Stimulated activated CD4-positive, alpha-beta T cell treated with anti-CD3 and anti-CD28 coated beads, Interleukin-1b, Interleukin-23, amount 100 ng/mL, for 4 hours (primary cell): ENCODE measurements at regions not wholly inside any gene's neighbourhood (a gene's known extent, or its start where the extent isn't known, plus 50 kb on each side); places are given as distances from the start of the nearest gene placed in this dataset.

Experiments
- DNase-seq, 2 donors: peaks; one replicate each; pipeline ENCODE4 v3.0.0-alpha.2; 2020; ENCODE audit warnings: low read depth in 2 of 2

DNA sequence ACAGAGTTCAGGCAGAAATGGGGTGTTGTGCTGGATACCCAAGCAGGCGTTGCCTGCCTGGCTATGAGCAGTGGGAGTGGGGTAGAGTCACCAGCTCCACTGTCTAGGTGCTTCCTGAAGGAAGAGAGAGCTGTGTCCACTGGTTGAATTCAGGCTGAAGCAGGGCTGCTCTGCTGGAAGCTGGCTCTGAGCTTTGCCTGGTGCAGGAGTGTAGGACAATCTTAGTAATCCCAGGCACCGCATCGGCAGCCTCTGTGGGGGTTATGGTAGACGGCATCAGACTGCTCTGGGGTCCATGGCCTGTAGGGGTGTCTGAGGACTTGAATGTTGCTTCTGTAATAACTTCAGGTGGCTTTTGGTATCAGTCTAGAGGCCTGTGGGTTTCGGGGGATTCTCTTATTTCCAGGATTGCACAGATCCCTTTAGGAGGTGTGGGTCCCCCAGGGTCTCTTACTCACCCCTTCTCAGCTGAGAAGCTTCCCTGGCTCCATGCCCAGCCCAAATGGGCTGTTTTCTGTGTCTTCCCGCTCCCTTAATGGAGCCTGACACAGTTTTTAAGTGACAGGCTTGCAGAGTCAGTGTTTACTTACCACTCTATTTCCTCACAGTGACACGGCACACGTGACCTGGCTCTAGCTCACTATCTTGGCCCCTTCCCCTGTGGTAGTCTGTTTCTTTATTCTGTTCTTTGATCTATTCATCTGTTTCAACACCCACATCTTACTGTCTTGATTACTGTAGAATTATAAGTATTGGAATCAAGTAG, 644.3 kb downstream of the CBLN2 start:
- no peak for DNase-seq

DNA sequence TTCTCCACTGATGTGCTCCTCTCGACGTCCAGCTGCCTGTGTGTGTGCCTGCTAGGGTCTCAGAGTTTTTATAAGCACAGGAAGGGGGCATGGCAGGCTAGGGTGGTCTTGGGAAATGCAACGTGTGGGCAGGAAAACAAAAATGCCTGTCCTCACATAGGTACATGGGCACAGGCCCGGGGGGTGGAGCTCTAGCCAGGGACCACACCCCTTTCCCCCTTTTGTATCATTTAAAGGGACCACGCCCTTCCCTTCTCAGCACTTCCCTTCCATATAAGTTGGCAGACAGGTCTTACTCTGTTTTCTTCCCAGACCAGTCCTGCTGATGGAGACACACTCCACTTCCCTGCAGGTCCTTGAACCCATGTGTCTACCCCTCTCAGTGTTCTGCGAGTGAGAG, 645.0 kb downstream of the CBLN2 start:
- DNase-seq: no peak

DNA sequence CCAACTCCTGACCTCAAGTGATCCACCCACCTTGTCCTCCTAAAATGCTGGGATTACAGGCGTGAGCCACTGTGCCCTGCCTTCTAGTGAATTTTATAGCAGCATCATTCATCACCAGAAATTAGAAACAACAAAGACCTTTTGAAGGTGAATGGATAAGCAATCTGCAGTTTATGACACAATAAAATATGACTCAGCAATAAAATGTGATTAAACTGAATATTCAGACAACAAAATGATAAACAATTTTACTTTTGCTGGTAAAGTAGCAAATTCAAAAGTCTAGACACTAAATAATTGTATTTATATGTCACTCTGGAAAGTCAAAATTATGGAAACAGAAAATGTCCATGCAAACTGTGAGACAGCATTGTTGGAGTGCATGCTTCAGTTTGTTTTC, 656.6 kb downstream of the CBLN2 start:
- DNase-seq: no peak

DNA sequence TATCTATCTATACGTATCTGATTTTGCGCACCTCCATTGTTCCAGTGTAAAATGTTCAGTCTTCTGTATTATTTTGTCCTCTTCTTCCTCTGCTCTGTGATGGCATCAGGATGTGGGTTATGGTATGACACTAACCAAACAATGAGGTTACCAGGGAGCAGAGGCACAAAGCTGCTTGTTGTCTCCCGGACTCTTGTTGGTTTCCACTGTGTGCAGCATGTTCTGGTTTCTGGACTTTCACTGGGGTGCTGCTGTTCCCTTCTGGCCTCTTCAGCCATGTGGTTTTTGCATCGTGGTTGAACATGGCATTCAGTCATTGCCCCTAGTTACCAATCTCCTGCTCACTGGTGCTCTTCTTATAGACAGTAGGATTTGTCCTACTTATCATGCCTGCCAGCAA, 665.9 kb downstream of the CBLN2 start:
- no peak for DNase-seq

DNA sequence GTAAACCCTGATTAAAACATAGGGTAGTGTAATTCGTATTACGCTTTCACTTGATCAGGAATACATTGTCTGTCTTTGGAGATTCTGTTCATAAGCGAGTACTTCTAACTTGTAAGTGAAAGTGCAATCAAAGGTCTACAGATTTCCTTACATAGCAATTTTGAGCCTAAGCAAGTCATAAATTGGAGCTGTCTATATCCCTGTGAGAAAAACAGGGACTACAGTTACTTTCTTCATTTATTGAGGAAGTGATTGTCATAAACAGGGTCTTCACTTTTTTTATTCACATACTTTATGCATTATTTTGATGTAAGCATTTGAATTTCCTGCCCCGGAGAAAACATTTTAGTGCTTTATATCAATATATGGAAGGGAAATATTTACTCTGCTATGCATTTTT, 670.4 kb downstream of the CBLN2 start:
- DNase-seq: no peak

DNA sequence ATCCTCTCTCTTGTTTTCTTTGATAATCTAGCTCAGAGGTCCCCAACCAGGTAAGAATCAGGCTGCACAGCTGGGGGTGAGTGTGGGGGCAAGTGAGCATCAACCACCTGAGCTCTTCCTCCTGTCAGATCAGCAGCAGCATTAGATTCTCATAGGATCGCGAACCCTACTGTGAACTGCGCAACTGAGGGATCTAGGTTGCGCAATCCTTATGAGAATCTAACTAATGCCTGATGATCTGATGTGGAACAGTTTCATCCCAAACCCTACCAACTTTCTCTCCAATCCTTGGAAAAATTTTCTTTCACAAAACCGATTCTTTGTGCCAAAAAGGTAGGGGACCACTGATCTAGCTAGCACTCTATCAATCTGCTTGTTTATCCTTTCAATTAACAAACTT, 678.3 kb downstream of the CBLN2 start:
- DNase-seq: no peak

DNA sequence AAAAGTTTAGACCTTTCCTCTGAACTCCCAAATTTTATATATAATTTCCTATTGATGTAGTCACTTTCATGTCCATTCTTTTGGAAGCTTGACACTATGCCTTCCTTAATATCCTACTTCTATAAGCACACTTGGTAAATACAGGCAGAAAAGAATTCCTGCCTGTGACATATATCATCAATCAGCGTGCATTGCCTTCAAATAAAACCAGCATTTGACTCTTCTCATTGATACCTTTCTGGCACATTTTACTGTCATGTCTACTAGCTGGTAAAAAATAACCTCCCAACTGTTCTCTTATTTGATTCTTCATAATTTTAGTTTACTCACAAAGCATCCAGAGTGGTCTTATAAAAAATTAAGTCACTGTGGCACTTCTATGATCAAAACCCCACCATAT, 693.5 kb downstream of the CBLN2 start:
- no peak for DNase-seq

DNA sequence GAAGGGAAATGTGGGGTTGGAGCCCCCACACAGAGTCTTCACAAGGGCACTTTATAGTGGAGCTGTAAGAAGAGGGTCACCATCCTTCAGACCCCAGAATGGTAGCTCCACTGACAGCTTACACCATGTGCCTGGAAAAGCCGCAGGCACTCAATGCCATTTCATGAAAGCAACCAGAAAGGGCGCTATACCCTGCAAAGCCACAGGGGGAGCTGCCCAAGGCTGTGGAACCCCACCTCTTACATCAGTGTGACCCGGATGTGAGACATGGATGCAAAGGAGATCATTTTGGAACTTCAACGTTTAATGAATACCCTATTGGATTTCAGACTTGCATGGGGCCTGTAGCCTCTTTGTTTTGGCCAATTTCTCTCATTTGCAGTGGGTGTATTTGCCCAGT, 694.7 kb downstream of the CBLN2 start:
- DNase-seq: no peak

DNA sequence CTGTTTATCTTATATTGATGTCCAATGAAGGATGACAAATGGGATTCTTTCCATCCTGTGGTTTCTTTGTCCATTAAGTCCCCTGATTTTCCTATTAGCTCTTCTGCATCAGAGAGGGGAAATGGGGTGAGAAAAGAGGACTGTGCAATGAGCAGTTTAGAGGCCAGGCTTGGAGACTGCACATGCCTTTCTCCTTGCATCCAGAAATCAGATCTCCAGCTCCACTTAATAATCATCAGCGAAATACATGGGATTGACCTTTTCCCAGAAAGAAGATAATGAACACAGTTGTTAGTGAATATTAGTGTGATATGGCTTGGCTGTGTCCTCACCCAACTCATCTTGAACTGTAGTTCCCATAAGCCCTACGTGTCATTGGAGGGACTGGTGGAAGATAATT, 697.4 kb downstream of the CBLN2 start:
- no peak for DNase-seq

DNA sequence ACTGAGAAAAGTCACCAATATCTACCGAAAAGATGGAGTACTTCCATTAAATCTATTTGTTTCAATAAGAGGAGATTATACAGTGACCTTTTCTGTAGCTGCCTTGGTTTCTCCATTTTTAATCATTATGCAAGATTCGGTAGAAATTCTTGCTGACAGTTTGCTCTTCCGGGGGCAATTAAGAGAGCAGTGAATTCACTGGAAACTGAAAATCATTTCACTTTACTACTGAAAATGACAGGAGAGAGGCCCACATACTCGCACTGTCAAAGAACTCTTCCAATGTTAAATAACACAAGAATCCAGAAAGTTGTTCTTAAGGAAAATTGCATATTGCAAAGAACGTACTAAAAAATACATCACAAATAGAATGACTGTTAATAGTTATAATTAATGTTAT, 699.3 kb downstream of the CBLN2 start:
- DNase-seq: no peak

DNA sequence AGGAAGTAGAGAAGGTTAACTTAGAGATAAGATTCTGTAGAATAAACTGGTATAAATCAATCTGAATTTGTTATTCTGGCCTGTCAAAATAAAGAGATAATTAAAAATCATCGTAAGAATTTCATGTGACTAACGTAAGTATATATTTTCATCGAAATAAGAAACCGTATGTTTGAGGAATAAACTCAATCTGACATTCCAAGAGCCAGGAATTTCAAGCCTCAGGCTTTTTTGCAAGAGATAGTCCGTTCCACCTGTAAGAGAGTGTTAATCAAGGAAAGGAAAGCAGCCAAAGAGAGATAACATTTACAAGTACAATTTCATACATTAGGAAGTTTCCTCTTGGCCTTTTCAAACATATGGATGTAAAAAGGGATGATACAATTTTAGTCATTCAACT, 701.5 kb downstream of the CBLN2 start:
- no peak for DNase-seq

DNA sequence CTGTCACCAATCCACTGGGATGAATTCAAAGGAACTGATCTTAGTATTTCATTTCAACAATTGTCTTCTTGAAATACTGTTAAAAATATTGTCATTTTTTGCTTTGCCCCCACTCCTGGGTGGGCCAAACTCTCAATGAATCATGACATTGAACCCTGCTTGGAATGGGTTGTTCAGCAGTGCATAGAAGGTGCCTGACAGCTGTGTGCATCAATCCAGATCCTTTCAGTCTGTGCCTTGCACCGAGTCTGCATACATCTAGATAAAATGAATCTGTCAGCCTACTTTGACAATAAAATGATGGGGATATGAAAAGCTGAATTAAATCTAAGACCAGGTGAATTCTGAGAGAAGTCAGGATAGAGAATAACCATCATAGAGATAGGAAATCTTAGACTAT, 706.6 kb downstream of the CBLN2 start:
- no peak for DNase-seq

DNA sequence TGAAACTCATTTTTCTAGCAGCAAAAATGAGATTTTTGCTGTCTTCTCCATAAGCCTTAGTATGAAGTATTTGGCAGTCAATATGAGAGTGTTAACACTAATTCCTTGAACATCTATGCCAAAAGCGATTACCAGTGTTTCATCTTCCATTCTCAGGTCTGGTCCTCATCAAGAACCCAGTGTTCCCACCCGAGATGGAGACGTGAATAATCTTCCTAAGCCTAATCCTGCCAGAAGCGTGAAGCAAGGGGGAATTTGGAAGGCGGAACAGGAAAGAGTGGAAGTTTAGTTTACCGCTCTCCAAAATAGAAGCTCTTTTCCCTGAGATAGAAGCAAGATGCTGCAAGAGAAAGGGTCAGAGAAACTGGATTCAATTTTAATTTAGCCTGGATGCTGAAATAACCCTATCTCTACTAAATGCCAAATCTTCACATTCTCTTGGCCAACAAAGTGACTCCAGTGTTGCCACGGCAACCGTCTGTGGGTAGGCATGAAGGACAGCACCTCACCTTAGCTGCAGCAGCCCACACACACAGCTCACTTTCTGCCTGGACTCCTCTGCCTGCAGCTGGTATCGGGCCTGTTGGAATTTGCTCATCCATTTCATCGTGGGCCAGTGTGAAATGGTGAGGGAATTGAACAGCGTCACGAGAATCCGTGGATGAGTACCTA, 711.1 kb downstream of the CBLN2 start:
- DNase-seq: no peak

DNA sequence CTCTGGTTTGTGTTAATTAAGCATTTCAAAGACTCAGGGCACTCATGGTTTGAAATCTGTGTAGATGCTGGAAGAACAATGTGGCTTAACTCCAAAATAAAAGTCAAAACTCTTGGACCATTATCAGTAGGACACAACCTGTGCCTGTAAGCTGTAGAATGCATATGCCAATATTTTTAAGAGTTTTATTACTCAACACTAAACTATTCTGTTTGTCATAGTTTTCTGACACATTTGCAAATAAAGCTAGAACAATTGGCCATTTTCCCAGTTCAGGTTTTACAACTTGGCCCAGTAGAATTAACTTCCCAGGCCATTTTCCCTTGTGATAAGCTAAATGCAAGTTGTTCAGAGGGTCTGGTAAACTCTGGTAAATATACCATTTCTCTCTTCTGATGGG, 713.1 kb downstream of the CBLN2 start:
- DNase-seq: no peak

DNA sequence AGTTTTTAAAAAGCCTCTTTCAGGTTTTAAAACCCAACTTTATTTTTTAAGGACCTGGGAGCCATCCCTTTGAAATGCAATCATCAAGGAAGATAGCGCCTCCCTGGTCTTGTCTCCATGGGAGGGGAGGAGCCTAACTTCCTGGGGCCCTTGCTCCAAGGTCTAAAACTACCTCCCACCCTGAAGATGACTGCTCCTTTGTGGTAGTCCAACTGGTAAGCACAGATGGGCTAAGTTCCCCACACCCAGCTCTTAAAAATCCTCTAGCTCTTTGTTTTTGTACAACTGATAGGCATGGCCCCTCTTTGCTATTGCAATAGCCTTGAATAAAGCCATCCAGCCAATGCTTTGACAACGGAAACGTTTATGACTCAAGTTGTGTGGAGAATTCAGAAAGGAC, 716.8 kb downstream of the CBLN2 start:
- DNase-seq: no peak

DNA sequence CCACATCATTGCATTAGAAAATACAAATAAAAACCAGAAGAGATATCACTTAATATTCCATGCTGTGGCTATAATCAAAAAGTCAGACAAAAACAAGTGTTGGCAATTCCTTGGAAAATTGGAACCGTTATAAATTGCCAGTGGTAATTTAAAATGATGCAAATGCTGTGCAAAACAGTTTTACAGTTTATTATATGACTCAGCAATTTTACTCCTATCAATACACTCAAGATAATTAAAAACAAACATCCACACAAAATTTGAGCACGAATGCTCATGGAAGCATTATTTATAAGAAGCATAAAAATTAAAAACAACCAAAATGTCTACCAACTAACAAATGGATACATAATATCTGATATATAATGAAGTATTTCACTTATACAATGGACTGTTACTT, 728.8 kb downstream of the CBLN2 start:
- DNase-seq: no peak

DNA sequence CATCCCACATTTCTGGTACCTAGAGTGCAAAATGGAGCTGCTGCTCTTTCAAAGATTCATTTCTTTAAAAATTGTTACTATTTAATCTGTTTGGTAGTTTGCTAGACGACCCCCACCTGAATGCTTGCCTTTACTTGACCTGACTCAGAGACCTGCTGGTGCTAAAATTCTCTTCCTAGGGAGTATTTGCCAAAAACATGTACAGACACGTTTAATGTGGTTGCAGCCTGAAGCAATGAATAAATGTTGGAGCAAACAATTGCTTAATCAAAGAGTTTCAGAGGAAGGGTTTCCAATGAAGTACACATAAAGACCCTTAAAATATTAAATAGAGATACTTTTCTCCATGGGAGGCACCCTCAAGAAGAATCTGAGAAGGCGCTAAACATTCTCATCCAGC, 734.4 kb downstream of the CBLN2 start:
- no peak for DNase-seq

DNA sequence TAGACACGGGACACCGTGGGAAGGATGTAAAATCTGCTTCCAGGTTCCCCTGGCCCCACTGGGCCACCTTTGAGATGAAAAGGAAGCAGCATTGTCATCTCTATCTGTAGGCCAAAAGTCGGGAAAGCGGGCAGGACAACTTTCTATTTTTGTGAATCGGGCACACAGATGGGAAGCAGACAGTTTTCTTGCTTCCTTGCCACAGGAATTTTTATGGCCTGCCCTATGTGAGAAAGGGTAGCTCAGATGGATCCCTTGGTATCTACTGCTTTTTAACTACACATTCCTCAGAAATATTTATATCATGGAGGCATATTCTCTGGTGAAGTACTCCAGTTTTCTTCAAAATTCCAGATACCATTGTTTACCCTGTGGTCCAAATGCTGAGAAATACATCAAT, 735.5 kb downstream of the CBLN2 start:
- DNase-seq: no peak

DNA sequence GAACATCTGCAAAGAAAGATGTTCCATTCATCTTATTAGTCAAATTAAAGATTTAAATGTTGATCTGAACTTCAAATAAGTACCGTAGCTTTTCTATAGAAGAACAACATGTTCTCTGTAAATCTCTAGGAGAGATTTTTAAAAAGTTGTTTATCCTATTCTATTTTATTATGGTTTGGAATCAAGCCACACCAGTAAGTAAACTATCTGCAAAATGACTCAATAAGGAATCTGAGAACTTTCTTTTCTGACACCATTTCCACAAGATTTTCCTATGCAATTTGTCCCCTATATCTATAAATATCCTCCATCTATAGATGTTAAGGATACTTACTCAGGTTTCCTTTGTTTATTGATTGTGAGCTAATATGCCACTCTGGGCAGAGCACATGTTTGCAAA, 736.6 kb downstream of the CBLN2 start:
- no peak for DNase-seq

DNA sequence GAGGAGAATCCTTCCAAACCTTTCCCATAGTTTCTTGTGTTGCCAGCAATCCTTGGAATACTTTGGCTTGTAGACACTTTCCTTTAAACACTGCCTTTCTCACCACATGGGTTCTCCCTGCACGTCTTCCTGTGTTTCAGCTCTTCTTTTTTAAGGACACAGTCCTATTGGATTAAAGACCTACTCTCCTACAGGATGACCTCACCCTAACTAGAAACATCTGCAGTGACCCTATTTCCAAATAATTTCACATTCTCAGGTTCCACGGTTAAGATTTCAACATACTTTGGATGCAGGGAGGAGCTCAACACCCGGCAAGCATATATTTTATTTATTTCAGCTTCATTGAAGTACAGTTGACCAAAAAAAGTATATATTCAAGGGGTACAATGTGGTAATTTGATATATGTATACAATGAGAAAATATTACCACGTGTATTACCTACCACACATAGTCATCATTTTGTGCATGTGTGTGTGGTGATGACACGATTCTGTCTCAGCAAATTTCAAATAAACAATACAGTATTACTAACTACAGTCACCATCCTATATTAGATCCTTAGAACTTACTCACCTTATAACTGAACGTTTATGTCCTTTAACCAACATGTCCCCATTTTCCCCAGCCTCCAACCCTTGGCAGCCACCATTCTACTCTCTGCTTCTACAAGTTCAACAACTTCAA, 745.0 kb downstream of the CBLN2 start:
- no peak for DNase-seq

DNA sequence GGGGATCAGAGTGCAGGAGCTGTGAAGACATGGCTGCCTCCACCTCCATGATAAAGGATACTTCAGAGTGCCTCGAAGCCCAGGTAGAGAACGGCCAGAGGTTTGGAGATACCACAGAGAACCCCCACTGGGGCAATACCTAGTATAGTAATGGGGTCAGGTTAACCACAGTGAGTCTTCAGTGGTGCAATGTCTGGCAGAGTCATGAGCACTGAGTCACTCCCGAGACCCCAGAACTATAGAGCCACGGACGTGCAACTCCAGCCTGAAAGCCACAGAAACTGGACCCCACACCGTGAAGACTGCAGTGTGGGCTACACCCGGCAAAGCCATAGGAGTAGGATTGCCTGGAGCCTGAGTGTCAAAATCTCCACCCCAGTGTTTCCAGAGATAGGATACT, 746.6 kb downstream of the CBLN2 start:
- no peak for DNase-seq

DNA sequence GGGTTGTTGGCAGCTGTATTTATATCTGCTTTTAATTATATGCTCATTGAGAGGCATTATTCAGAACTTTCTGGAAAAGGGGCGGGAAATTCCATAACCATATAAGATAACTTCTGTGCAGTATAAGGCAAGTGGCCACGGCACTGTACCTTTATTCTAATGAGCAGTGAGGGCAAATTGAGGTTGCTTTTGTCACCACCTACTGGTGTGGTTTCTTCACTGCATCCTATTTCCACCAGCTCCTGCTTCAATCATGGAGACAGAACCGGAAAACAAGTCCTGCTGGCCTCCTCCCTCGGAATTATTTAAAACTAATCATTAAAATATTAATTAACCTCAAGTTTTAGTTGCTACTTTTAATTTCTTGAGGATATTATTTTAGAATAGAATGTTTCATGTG, 759.4 kb downstream of the CBLN2 start:
- DNase-seq: no peak

DNA sequence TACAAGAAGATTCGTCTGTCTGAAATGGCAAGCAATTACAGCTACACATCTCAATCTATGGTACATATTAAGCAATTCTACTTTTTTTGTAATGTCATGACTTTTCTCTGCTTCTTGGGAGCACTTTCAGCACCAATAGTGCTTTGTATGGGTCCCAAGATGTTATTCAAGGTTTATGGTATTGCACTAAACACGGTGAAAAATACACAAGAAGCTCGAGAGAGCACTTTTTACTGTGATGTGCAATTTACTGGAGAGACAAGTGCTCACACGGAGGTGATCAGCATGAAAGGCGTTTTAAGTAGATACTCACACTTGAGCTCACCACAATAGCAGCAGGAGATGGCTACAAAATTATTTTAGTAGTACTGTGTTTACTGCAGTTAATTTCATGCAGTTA, 783.6 kb downstream of the CBLN2 start:
- no peak for DNase-seq
